Erythroblast (primary cell): ENCODE measurements at regions not wholly inside any gene's neighbourhood (a gene's known extent, or its start where the extent isn't known, plus 50 kb on each side); places are given as distances from the start of the nearest gene placed in this dataset.

Experiments used
- GATA1 ChIP-seq: IDR thresholded peaks from 2 replicates; pipeline ENCODE4 v1.6.1; 2011; ENCODE audit warnings: low read depth, mild to moderate bottlenecking, control low read depth, low read length, moderate library complexity
- POLR2A ChIP-seq: IDR thresholded peaks from 2 replicates; pipeline ENCODE4 v1.6.1; 2011; ENCODE audit warnings: mild to moderate bottlenecking, low read length

GRCh38 chr9:115640887-115641286 lies 512.7 kb upstream of the PAPPA start:
- no peak for TF ChIP-seq POLR2A
- TF ChIP-seq GATA1, result no peak
